GM10266 (cell line): ENCODE measurements at regions not wholly inside any gene's neighbourhood (a gene's known extent, or its start where the extent isn't known, plus 50 kb on each side); places are given as distances from the start of the nearest gene placed in this dataset.

ENCODE experiments used
- DNase-seq: peaks from one replicate; pipeline ENCODE4 v3.0.0; 2012; ENCODE audit errors: extremely low spot score
- CTCF ChIP-seq: IDR thresholded peaks from 2 replicates; pipeline ENCODE4 v1.5.1; 2012; ENCODE audit warnings: mild to moderate bottlenecking, low read depth; ENCODE audit not compliant: control insufficient read depth, insufficient read depth; ENCODE audit errors: missing control alignments

GRCh38 chr13:90014038-90014437, 1333.4 kb upstream of the MIR17HG start:
- no peak for DNase-seq
- TF ChIP-seq CTCF: no peak

GRCh38 chr13:90015565-90016507, 1331.7 kb upstream of the MIR17HG start:
- DNase-seq: no peak
- no peak for TF ChIP-seq CTCF

GRCh38 chr13:90016688-90017087, 1330.8 kb upstream of the MIR17HG start:
- no peak for TF ChIP-seq CTCF

GRCh38 chr13:90020536-90021070, 1326.9 kb upstream of the MIR17HG start:
- no peak for TF ChIP-seq CTCF
- no peak for DNase-seq

More at GRCh38 chr13:90016688-90017087, 1330.8 kb upstream of the MIR17HG start:
- no peak for DNase-seq

GRCh38 chr13:90027409-90027808, 1320.1 kb upstream of the MIR17HG start:
- no peak for DNase-seq
- TF ChIP-seq CTCF: no peak

GRCh38 chr13:90032313-90032712, 1315.2 kb upstream of the MIR17HG start:
- DNase-seq: no peak
- no peak for TF ChIP-seq CTCF
